PC-9 (cell line): ENCODE measurements at regions not wholly inside any gene's neighbourhood (a gene's known extent, or its start where the extent isn't known, plus 50 kb on each side); places are given as distances from the start of the nearest gene placed in this dataset.

Experiments
- BruUV-seq: library from RNA; stranded (reverse); fragments of 400-500 nt; replicated peaks from 2 replicates; lab custom pipeline; 2021; lab: Mats Ljungman, UMichigan
- CTCF ChIA-PET: fragments of 300-600 bp; sonication (Branson Sonifier 250); formaldehyde crosslinking; loops from one replicate; lab custom pipeline; 2022; ENCODE audit warnings: antibody characterized with exemption; lab: Charles Lee
- POLR2A ChIA-PET: fragments of 300-600 bp; sonication (Branson Sonifier 250); formaldehyde crosslinking; loops from one replicate; lab custom pipeline; 2022; ENCODE audit warnings: antibody characterized with exemption; ENCODE audit not compliant: unreplicated experiment; lab: Charles Lee
- DNase-seq, 2 experiments: peaks; one replicate each; pipeline versions ENCODE4 v3.0.0 to v3.0.0-alpha.2; 2015 to 2022; ENCODE audit warnings: mixed read lengths in 1 of 2
- H2AFZ ChIP-seq: fragments of 200-600 bp; sonication (generic); 2 replicates; pipeline ENCODE4 v1.8.1; 2017; ENCODE audit warnings: antibody characterized with exemption
- H3F3A ChIP-seq: fragments of 200-600 bp; sonication (generic); 2 replicates; pipeline ENCODE4 v1.8.1; 2017; ENCODE audit warnings: antibody characterized with exemption, mild to moderate bottlenecking, low read depth; ENCODE audit not compliant: insufficient read depth
- H3K27ac ChIP-seq: fragments of 200-600 bp; sonication (generic); 2 replicates; pipeline ENCODE4 v1.6.1; 2016; ENCODE audit warnings: mixed run types
- H3K27me3 ChIP-seq: fragments of 200-600 bp; sonication (generic); 2 replicates; pipeline ENCODE4 v1.6.1; 2016; ENCODE audit warnings: low read depth, mixed run types; ENCODE audit not compliant: insufficient read depth
- H3K36me3 ChIP-seq: fragments of 200-600 bp; sonication (generic); 2 replicates; pipeline ENCODE4 v1.6.1; 2016; ENCODE audit warnings: low read depth, mixed run types
- H3K4me1 ChIP-seq: fragments of 200-600 bp; sonication (generic); replicated peaks from 2 replicates; pipeline ENCODE4 v1.6.1; 2016; ENCODE audit warnings: mixed run types; ENCODE audit not compliant: insufficient read depth
- H3K4me2 ChIP-seq: fragments of 200-600 bp; sonication (generic); 2 replicates; pipeline ENCODE4 v1.6.1; 2017; ENCODE audit warnings: mixed run types
- H3K4me3 ChIP-seq: fragments of 200-600 bp; sonication (generic); 2 replicates; pipeline ENCODE4 v1.6.1; 2016; ENCODE audit warnings: mixed run types
- H3K79me2 ChIP-seq: fragments of 200-600 bp; sonication (generic); 2 replicates; pipeline ENCODE4 v1.6.1; 2017; ENCODE audit warnings: low read depth, mixed run types
- H3K9me2 ChIP-seq: fragments of 200-600 bp; sonication (generic); 2 replicates; pipeline ENCODE4 v1.8.1; 2017; ENCODE audit warnings: mild to moderate bottlenecking; ENCODE audit not compliant: insufficient read depth
- H3K9me3 ChIP-seq: fragments of 200-600 bp; sonication (generic); 2 replicates; pipeline ENCODE4 v1.8.1; 2016; ENCODE audit warnings: low read depth; ENCODE audit not compliant: insufficient read depth
- H4K20me1 ChIP-seq: fragments of 200-600 bp; sonication (generic); 2 replicates; pipeline ENCODE4 v1.8.1; 2017; ENCODE audit not compliant: insufficient read depth
- EZH2 ChIP-seq: fragments of 200-600 bp; sonication (generic); IDR thresholded peaks from 2 replicates; pipeline ENCODE4 v1.8.0; 2017; ENCODE audit warnings: antibody characterized with exemption, low read depth
- intact Hi-C: fragments of 100-400 bp; cut with micrococcal nuclease; formaldehyde crosslinking; loops from one replicate; pipeline ENCODE4 v1.10.0; 2022; ENCODE audit not compliant: unreplicated experiment
- TF ChIP-seq, protein P1 (sequence below): fragments of 200-600 bp; sonication (generic); conservative IDR thresholded peaks from 2 replicates; pipeline ENCODE4 v1.6.1; 2017; ENCODE audit warnings: mixed run types, antibody characterized with exemption, mild to moderate bottlenecking, moderate library complexity

DNA sequence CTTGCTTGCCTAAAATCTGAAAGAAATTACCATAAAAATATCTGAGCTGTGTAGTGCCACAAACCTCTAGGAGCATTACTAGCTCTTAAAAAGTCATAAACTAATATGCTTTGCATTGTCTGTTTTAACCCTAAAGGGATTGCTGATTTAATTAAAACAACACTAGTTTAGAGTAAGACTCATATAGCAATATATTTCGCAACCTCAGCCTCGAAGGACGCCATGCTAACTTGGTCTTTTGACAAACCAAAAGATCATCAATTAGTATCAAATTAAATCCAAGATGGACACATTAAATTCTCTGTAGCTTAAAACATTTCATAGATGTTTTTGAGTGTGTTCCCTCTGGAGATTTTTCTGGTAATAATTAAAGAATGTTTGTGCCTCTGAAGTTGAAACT is 74.8 kb upstream of the KCNQ5 start:
- DNase-seq, result no peak
- H3K9me2 ChIP-seq, result no peaks in the 10 kb centered on the region
- H3K36me3 ChIP-seq, result no peaks in the 10 kb centered on the region
- no peaks in the 10 kb centered on the region for H4K20me1 ChIP-seq
- ChIA-PET POLR2A (no interaction called here), CTCF (no interaction called here)
- no peak overlapping the region for H3K4me3 ChIP-seq
- no peak overlapping the region for H3K4me2 ChIP-seq
- intact Hi-C loops, result no loop called here
- no peak overlapping the region for H2AFZ ChIP-seq
- no peaks in the 10 kb centered on the region for H3K27me3 ChIP-seq
- no peaks in the 10 kb centered on the region for H3F3A ChIP-seq
- TF ChIP-seq, protein P1, sequence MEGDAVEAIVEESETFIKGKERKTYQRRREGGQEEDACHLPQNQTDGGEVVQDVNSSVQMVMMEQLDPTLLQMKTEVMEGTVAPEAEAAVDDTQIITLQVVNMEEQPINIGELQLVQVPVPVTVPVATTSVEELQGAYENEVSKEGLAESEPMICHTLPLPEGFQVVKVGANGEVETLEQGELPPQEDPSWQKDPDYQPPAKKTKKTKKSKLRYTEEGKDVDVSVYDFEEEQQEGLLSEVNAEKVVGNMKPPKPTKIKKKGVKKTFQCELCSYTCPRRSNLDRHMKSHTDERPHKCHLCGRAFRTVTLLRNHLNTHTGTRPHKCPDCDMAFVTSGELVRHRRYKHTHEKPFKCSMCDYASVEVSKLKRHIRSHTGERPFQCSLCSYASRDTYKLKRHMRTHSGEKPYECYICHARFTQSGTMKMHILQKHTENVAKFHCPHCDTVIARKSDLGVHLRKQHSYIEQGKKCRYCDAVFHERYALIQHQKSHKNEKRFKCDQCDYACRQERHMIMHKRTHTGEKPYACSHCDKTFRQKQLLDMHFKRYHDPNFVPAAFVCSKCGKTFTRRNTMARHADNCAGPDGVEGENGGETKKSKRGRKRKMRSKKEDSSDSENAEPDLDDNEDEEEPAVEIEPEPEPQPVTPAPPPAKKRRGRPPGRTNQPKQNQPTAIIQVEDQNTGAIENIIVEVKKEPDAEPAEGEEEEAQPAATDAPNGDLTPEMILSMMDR, result no peak
- no peak for TF ChIP-seq EZH2
- H3K79me2 ChIP-seq, result no peaks in the 10 kb centered on the region
- H3K9me3 ChIP-seq, result no peaks in the 10 kb centered on the region
- no peak overlapping the region for H3K27ac ChIP-seq
- no TSS peak for BruUV-seq
- H3K4me1 ChIP-seq, result no peaks in the 10 kb centered on the region

DNA sequence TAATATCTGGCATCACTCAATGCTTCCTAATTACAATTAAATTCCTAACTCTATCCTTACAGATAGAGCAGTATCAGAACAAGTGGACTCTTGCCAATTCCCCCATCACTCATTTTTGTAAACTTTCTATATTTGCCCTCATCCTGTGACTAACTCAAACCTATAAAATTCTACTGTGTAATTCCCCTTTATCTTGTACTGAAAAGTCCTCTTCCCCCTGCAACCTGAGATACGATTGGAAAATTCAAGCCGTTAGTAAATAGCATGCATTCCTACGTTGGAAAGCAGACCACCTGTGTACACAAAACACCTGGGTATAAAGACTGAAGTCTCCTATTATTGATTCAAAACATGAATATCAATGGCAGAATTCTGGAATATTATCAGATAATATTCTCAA is 70.4 kb upstream of the KCNQ5 start:
- DNase-seq, result no peak
- no peak overlapping the region for H3K4me2 ChIP-seq
- intact Hi-C loops, result no loop called here
- ChIA-PET POLR2A (no interaction called here), CTCF (no interaction called here)
- H2AFZ ChIP-seq, result no peak overlapping the region
- H3F3A ChIP-seq, result no peaks in the 10 kb centered on the region
- H4K20me1 ChIP-seq, result no peaks in the 10 kb centered on the region
- no peak overlapping the region for H3K27ac ChIP-seq
- no peaks in the 10 kb centered on the region for H3K9me2 ChIP-seq
- no peaks in the 10 kb centered on the region for H3K9me3 ChIP-seq
- H3K79me2 ChIP-seq, result no peaks in the 10 kb centered on the region
- H3K4me3 ChIP-seq, result no peak overlapping the region
- no peaks in the 10 kb centered on the region for H3K27me3 ChIP-seq
- no peaks in the 10 kb centered on the region for H3K36me3 ChIP-seq
- TF ChIP-seq, protein P1, result no peak
- TF ChIP-seq EZH2, result no peak
- H3K4me1 ChIP-seq, result no peaks in the 10 kb centered on the region
- no TSS peak for BruUV-seq

DNA sequence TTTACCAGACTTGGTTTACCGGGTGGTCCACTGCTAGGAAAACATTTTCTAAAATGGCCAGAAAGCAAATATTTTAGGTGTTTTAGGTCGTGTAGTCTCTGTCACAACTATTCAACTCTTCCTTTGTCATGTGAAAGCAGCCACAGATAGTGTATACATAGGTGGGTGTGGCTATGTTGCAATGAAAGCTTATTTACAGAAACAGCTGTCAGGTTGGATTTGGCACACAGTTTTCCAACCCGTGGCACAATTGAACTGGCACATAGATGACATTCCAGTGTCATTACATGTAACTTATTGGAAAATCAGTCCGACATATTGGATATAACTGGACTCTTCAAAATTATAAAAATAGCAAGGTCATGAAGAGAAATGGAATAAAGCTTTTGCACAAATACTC is 68.9 kb upstream of the KCNQ5 start:
- Histone ChIP-seq H3K9me2 (no peaks in the 10 kb centered on the region), H3K36me3 (no peaks in the 10 kb centered on the region), H3K27me3 (no peaks in the 10 kb centered on the region), H3K9me3 (no peaks in the 10 kb centered on the region), H3K4me1 (no peaks in the 10 kb centered on the region), H3K4me3 (no peak overlapping the region), H3K27ac (no peak overlapping the region), H2AFZ (no peak overlapping the region), H3K79me2 (no peaks in the 10 kb centered on the region), H4K20me1 (no peaks in the 10 kb centered on the region), H3K4me2 (no peak overlapping the region), H3F3A (no peaks in the 10 kb centered on the region)
- no peak for DNase-seq
- ChIA-PET POLR2A (no interaction called here), CTCF (no interaction called here)
- intact Hi-C loops, result no loop called here
- TF ChIP-seq EZH2, result no peak
- TF ChIP-seq, protein P1, result no peak
- BruUV-seq, result no TSS peak
